ENCODE measurements at regions not wholly inside any gene's neighbourhood (a gene's known extent, or its start where the extent isn't known, plus 50 kb on each side); places are given as distances from the start of the nearest gene placed in this dataset.

DNA sequence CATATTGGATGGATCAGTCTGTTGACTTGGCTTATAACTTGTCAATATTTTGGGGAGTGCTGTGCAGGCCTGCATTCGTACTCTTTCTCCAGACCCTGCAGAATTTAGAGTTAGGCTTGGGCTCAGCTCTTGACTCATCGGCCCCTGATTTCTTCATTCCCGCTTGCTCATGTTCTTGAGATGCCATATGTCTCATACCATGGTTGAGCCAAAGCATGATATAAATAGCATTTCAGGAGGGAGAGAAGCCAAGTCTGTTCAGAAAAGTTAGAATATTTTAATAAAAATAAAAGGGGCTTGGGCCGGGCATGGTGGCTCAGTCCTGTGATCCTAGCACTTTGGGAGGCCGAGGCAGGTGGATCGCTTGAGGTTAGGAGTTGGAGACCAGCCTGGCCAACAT, 898.1 kb downstream of the TYW1 start:
- DNase-seq (ENCODE audit: low read depth), result no peak
- Histone ChIP-seq H3K27me3 (ENCODE audit: control insufficient read depth, insufficient read depth, low read length) (no peaks in the 10 kb centered on the region), H3K4me3 (ENCODE audit: low read depth, low read length) (no peak overlapping the region), H3K36me3 (ENCODE audit: control insufficient read depth, insufficient read depth, low read length) (no peaks in the 10 kb centered on the region)
- TF ChIP-seq, protein P1, sequence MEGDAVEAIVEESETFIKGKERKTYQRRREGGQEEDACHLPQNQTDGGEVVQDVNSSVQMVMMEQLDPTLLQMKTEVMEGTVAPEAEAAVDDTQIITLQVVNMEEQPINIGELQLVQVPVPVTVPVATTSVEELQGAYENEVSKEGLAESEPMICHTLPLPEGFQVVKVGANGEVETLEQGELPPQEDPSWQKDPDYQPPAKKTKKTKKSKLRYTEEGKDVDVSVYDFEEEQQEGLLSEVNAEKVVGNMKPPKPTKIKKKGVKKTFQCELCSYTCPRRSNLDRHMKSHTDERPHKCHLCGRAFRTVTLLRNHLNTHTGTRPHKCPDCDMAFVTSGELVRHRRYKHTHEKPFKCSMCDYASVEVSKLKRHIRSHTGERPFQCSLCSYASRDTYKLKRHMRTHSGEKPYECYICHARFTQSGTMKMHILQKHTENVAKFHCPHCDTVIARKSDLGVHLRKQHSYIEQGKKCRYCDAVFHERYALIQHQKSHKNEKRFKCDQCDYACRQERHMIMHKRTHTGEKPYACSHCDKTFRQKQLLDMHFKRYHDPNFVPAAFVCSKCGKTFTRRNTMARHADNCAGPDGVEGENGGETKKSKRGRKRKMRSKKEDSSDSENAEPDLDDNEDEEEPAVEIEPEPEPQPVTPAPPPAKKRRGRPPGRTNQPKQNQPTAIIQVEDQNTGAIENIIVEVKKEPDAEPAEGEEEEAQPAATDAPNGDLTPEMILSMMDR (IDR thresholded peaks at IDR 0.05; ENCODE audit: insufficient read depth, low read length, poor library complexity, severe bottlenecking), result no peak

DNA sequence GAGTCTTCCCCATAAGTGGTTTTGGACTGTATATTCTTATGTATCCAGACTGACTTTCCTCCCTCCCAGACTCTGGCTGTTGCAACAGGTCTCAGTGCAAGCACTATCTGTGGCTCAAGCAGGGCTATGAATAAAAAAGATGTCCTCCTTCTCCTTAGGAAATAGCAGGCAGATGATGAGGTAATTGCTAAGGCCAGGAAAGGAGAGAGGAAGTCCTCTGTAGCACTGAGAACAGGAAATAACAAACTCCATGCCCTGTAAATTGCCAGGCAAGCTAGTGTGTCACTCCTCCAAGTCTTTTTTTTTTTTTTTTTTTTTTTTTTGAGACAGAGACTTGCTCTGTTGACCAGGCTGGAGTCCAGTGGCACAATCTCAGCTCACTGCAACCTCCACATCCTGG, 900.1 kb downstream of the TYW1 start:
- TF ChIP-seq, protein P1 (IDR thresholded peaks at IDR 0.05; ENCODE audit: insufficient read depth, low read length, poor library complexity, severe bottlenecking), result no peak
- Histone ChIP-seq H3K27me3 (ENCODE audit: control insufficient read depth, insufficient read depth, low read length) (no peaks in the 10 kb centered on the region), H3K4me3 (ENCODE audit: low read depth, low read length) (no peak overlapping the region), H3K36me3 (ENCODE audit: control insufficient read depth, insufficient read depth, low read length) (no peaks in the 10 kb centered on the region)
- DNase-seq (ENCODE audit: low read depth), result no peak

DNA sequence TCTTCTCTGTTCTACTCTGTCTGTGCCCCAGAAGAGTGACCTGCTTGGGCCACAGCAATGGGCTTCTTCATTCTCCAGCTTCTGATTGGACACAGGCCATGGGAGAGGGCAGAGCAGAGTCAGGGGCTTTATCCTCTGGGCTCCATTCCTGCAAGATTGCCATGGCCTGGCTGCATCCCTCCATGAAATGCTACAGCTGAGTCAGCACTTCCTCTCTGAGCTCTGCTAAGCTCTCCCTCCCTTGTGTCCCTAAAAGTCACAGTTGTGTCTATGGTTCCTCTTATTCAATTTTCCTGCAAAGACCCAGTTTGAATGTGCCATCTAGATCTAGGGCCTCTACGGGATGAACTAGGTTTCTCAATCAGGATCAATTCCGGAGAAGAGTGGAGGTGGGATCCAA, 903.8 kb downstream of the TYW1 start:
- no peaks in the 10 kb centered on the region for H3K27me3 ChIP-seq (ENCODE audit: control insufficient read depth, insufficient read depth, low read length)
- no peak overlapping the region for H3K4me3 ChIP-seq (ENCODE audit: low read depth, low read length)
- H3K36me3 ChIP-seq (ENCODE audit: control insufficient read depth, insufficient read depth, low read length), result no peaks in the 10 kb centered on the region
- TF ChIP-seq, protein P1 (IDR thresholded peaks at IDR 0.05; ENCODE audit: insufficient read depth, low read length, poor library complexity, severe bottlenecking), result no peak
- no peak for DNase-seq (ENCODE audit: low read depth)

DNA sequence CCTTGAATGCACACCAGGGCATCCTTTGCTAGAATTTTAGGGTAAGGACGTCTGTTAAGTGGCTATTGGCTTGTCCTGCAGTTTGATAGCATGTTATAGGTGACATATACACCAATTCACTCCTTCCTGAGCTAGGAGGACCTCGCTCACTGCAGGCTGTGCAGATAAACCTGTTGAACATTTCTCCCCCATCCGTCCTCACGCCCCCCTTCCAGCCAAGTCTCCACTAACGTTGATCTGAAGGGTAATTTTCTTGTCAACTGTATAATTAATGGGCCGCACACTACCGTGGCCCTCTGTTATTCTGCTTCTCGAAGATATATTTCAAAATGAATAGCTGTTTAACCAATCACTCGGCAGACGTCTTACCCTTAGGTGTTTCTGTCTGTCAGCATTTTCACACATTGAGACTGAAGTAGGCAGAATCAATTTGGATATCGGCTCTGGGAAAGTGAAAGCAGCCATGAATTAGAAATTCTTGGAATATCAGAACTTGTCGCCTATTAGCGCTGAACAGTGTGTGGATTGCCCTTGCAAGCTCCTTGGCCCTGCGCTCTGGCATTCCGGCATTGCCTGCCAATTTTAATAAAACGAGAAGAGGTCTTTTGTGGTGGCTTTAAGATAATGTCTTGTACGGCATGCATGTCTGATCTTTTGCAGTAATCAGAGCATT, 905.3 kb downstream of the TYW1 start:
- DNase-seq (ENCODE audit: low read depth), result no peak
- H3K4me3 ChIP-seq (ENCODE audit: low read depth, low read length), result no peak overlapping the region
- H3K27me3 ChIP-seq (ENCODE audit: control insufficient read depth, insufficient read depth, low read length), result no peaks in the 10 kb centered on the region
- no peaks in the 10 kb centered on the region for H3K36me3 ChIP-seq (ENCODE audit: control insufficient read depth, insufficient read depth, low read length)
- TF ChIP-seq, protein P1 (IDR thresholded peaks at IDR 0.05; ENCODE audit: insufficient read depth, low read length, poor library complexity, severe bottlenecking), result no peak

DNA sequence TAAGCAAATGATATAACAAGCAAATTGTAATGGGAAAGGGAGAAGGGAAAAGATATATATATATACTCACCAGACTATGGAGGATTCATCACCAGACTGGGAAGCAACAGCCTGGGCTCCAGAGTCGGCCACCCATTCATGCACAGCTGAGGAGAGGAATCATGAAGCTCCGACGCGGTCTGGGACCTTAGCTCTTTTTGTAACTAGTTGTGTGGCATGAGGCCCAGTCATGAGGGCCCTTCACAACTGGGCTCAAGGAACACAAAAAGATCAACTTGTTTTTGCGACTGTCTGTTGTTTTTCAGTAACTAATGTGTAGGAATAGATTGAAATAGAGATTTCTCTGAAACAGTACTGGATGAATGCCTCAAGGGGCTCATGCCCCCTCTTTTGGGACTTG, 911.2 kb downstream of the TYW1 start:
- Histone ChIP-seq H3K27me3 (ENCODE audit: control insufficient read depth, insufficient read depth, low read length) (no peaks in the 10 kb centered on the region), H3K4me3 (ENCODE audit: low read depth, low read length) (no peak overlapping the region), H3K36me3 (ENCODE audit: control insufficient read depth, insufficient read depth, low read length) (no peaks in the 10 kb centered on the region)
- DNase-seq (ENCODE audit: low read depth), result no peak
- TF ChIP-seq, protein P1 (IDR thresholded peaks at IDR 0.05; ENCODE audit: insufficient read depth, low read length, poor library complexity, severe bottlenecking), result no peak

DNA sequence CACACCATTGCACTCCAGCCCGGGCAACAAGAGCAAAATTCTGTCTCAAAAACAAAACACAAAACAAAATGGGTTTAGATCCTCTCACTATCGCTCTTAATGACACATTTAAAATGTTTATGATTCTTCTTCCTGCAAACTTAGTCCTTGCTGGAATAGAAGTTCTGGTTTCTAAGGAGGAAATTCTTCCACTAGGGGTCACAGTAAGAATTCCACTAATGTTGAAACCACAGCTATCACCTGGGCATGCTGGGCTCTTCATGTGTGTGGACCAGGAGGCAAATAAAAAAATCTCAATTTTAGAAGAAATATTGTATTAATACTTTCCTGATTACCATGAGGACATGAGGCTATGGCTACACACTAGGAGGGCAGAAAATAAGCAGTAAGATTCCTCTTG, 915.8 kb downstream of the TYW1 start:
- Histone ChIP-seq H3K27me3 (ENCODE audit: control insufficient read depth, insufficient read depth, low read length) (no peaks in the 10 kb centered on the region), H3K36me3 (ENCODE audit: control insufficient read depth, insufficient read depth, low read length) (no peaks in the 10 kb centered on the region), H3K4me3 (ENCODE audit: low read depth, low read length) (no peak overlapping the region)
- TF ChIP-seq, protein P1 (IDR thresholded peaks at IDR 0.05; ENCODE audit: insufficient read depth, low read length, poor library complexity, severe bottlenecking), result no peak
- DNase-seq (ENCODE audit: low read depth), result no peak
